ENCODE measurements at regions not wholly inside any gene's neighbourhood (a gene's known extent, or its start where the extent isn't known, plus 50 kb on each side); places are given as distances from the start of the nearest gene placed in this dataset.

GRCh38 chr11:42023267-42023666 lies 563.8 kb upstream of the LRRC4C start:
- Histone ChIP-seq H3K36me3 (no peaks in the 10 kb centered on the region), H3K27ac (no peak overlapping the region), H3K9me3 (no peaks in the 10 kb centered on the region), H3K4me1 (no peaks in the 10 kb centered on the region), H3K4me3 (no peak overlapping the region), H3K27me3 (no peaks in the 10 kb centered on the region)
- ATAC-seq = no peak
- no peak for TF ChIP-seq CTCF (IDR thresholded peaks at IDR 0.05)
- DNase-seq = no peak
- intact Hi-C loops (cut with DNase I) = no loop called here

- Histone ChIP-seq H3K27me3 (no peaks in the 10 kb centered on the region), H3K4me3 (no peak overlapping the region), H3K9me3 (no peaks in the 10 kb centered on the region), H3K4me1 (no peaks in the 10 kb centered on the region), H3K27ac (no peak overlapping the region), H3K36me3 (no peaks in the 10 kb centered on the region)
- no peak for TF ChIP-seq CTCF (IDR thresholded peaks at IDR 0.05)
- no peak for DNase-seq
- ATAC-seq = no peak
- intact Hi-C loops (cut with DNase I) = no loop called here
Observed at GRCh38 chr11:42025121-42025803, 565.8 kb upstream of the LRRC4C start.

- no peak for ATAC-seq
Observed at GRCh38 chr11:42034826-42035225, 575.4 kb upstream of the LRRC4C start.

GRCh38 chr11:42036201-42036600 lies 576.7 kb upstream of the LRRC4C start:
- no peak for TF ChIP-seq CTCF (IDR thresholded peaks at IDR 0.05)
- no peaks in the 10 kb centered on the region for H3K4me1 ChIP-seq
- ATAC-seq (no peak), DNase-seq (no peak)
- H3K36me3 ChIP-seq = no peaks in the 10 kb centered on the region
- no peaks in the 10 kb centered on the region for H3K9me3 ChIP-seq
- no peak overlapping the region for H3K27ac ChIP-seq
- intact Hi-C loops (cut with DNase I) = no loop called here
- no peak overlapping the region for H3K4me3 ChIP-seq
- H3K27me3 ChIP-seq = no peaks in the 10 kb centered on the region

More at GRCh38 chr11:42034826-42035225, 575.4 kb upstream of the LRRC4C start:
- H3K36me3 ChIP-seq = no peaks in the 10 kb centered on the region
- no peaks in the 10 kb centered on the region for H3K27me3 ChIP-seq
- TF ChIP-seq CTCF (IDR thresholded peaks at IDR 0.05) = no peak
- H3K27ac ChIP-seq = no peak overlapping the region
- no peaks in the 10 kb centered on the region for H3K9me3 ChIP-seq
- no peak for DNase-seq
- intact Hi-C loops (cut with DNase I) = no loop called here
- no peaks in the 10 kb centered on the region for H3K4me1 ChIP-seq
- H3K4me3 ChIP-seq = no peak overlapping the region

GRCh38 chr11:42043312-42043711 lies 583.9 kb upstream of the LRRC4C start:
- no peak overlapping the region for H3K4me3 ChIP-seq
- ATAC-seq (no peak), DNase-seq (no peak)
- no peak for TF ChIP-seq CTCF (IDR thresholded peaks at IDR 0.05)
- no peaks in the 10 kb centered on the region for H3K4me1 ChIP-seq
- no peaks in the 10 kb centered on the region for H3K9me3 ChIP-seq
- no peaks in the 10 kb centered on the region for H3K27me3 ChIP-seq
- intact Hi-C loops (cut with DNase I) = no loop called here
- no peak overlapping the region for H3K27ac ChIP-seq
- H3K36me3 ChIP-seq = no peaks in the 10 kb centered on the region

Measured in upper lobe of right lung (tissue), 1 donor.